Skeletal muscle satellite cell (primary cell): ENCODE measurements at regions not wholly inside any gene's neighbourhood (a gene's known extent, or its start where the extent isn't known, plus 50 kb on each side); places are given as distances from the start of the nearest gene placed in this dataset.

Experiments used
- H3K27me3 ChIP-seq: 2 replicates; pipeline ENCODE4 v1.7.0; 2013; ENCODE audit warnings: low read length; ENCODE audit not compliant: control insufficient read depth, insufficient read depth
- H3K36me3 ChIP-seq: 2 replicates; pipeline ENCODE4 v1.7.0; 2013; ENCODE audit warnings: mild to moderate bottlenecking, control low read depth, low read length; ENCODE audit not compliant: insufficient read depth
- H3K4me1 ChIP-seq: 2 replicates; pipeline ENCODE4 v1.7.0; 2013; ENCODE audit warnings: low read length; ENCODE audit not compliant: control insufficient read depth, insufficient read depth
- H3K4me2 ChIP-seq: 2 replicates; pipeline ENCODE4 v1.7.0; 2013; ENCODE audit warnings: mild to moderate bottlenecking, low read length
- H3K4me3 ChIP-seq: 2 replicates; pipeline ENCODE4 v1.7.0; 2013; ENCODE audit warnings: low read length
- H3K9ac ChIP-seq: 2 replicates; pipeline ENCODE4 v1.7.0; 2013; ENCODE audit warnings: mild to moderate bottlenecking, low read depth, low read length, moderate library complexity
- H3K9me3 ChIP-seq: replicated peaks from 2 replicates; pipeline ENCODE4 v1.7.0; 2013; ENCODE audit warnings: mild to moderate bottlenecking, control low read depth, low read length

DNA sequence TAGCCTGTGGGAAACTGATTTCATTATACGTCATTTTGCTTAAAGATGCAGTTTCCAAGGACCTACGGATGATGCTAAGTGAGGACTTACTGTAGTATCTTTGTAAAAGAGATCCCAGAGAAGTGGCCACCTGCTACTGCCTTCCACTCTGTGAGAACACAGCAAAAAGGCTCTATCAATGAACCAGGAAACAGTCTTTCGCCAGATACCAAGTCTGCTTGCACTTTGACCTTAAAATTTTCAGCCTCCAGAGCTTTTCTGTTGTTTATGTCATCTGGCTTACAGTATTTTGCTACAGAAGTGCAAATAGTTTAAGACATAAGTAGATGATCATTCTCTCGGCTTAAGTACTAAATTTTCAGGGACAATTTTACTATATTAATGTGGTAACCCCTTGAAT lies 847.9 kb upstream of the CHAC2 start:
- no peaks in the 10 kb centered on the region for H3K36me3 ChIP-seq
- no peak overlapping the region for H3K9ac ChIP-seq
- peaks cover 4% of the 10 kb centered on the region for H3K9me3 ChIP-seq
- no peaks in the 10 kb centered on the region for H3K27me3 ChIP-seq
- H3K4me3 ChIP-seq, result no peak overlapping the region
- H3K4me2 ChIP-seq, result no peak overlapping the region
- H3K4me1 ChIP-seq, result no peaks in the 10 kb centered on the region

DNA sequence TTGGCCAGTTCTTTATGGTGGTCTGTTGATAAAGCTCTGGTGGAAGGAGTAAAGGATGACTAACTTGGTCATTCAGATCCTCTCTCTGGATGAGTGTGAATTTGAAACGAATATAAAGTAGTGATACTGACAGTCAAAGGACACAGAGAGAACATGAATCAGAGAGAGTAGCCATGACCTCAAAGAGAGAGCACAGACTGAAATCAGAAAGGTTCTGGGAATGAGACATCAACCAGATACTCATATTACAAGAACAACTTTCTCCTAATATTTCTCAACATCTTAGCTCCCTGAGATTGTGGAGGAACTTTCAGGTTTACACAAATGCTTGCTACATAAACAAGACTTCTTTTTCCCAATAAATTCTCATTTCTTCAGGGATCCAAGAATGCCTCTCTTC lies 849.1 kb upstream of the CHAC2 start:
- H3K36me3 ChIP-seq, result no peaks in the 10 kb centered on the region
- H3K4me1 ChIP-seq, result no peaks in the 10 kb centered on the region
- no peak overlapping the region for H3K4me2 ChIP-seq
- no peak overlapping the region for H3K4me3 ChIP-seq
- H3K27me3 ChIP-seq, result no peaks in the 10 kb centered on the region
- H3K9me3 ChIP-seq, result peaks cover 4% of the 10 kb centered on the region
- H3K9ac ChIP-seq, result no peak overlapping the region

- H3K4me1 ChIP-seq, result no peaks in the 10 kb centered on the region
- H3K4me3 ChIP-seq, result no peak overlapping the region
- no peaks in the 10 kb centered on the region for H3K27me3 ChIP-seq
- no peaks in the 10 kb centered on the region for H3K36me3 ChIP-seq
- no peak overlapping the region for H3K4me2 ChIP-seq
- H3K9me3 ChIP-seq, result peaks cover 4% of the 10 kb centered on the region
- no peak overlapping the region for H3K9ac ChIP-seq
Measured at GRCh38 chr2:52916981-52917380, 850.6 kb upstream of the CHAC2 start.

- H3K4me3 ChIP-seq, result no peak overlapping the region
- H3K27me3 ChIP-seq, result no peaks in the 10 kb centered on the region
- H3K4me2 ChIP-seq, result no peak overlapping the region
- no peaks in the 10 kb centered on the region for H3K4me1 ChIP-seq
- H3K9me3 ChIP-seq, result no peaks in the 10 kb centered on the region
- no peaks in the 10 kb centered on the region for H3K36me3 ChIP-seq
- H3K9ac ChIP-seq, result no peak overlapping the region
Measured at GRCh38 chr2:52904355-52904891, 863.2 kb upstream of the CHAC2 start.

DNA sequence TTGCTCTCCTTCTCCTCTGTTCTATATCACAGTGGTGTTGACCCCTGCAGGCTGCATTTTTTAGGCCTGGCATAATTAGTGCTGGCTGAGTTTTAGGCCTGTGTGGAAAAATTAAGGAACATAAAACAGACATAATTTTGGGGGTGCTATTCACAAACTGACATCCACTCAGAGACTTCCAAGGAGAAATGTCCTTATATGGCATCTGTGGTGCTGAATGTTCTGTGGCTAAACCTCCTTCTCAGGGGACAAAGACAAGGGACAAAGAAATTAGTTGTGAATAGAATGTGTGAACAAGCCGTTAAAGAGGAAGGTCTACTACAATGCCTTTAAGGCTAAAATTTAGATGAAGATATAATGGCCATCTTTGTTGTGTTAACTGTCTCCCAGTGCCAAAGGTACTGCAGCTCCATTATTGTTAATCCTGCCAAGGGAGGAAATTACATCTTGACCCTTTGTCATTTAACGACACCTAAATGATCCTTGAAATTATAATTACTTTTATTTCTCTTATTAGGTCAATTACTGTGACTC lies 870.0 kb upstream of the CHAC2 start:
- H3K4me1 ChIP-seq, result no peaks in the 10 kb centered on the region
- peaks cover 7% of the 10 kb centered on the region for H3K9me3 ChIP-seq
- no peak overlapping the region for H3K4me3 ChIP-seq
- H3K27me3 ChIP-seq, result no peaks in the 10 kb centered on the region
- no peak overlapping the region for H3K4me2 ChIP-seq
- H3K9ac ChIP-seq, result no peak overlapping the region
- H3K36me3 ChIP-seq, result no peaks in the 10 kb centered on the region

DNA sequence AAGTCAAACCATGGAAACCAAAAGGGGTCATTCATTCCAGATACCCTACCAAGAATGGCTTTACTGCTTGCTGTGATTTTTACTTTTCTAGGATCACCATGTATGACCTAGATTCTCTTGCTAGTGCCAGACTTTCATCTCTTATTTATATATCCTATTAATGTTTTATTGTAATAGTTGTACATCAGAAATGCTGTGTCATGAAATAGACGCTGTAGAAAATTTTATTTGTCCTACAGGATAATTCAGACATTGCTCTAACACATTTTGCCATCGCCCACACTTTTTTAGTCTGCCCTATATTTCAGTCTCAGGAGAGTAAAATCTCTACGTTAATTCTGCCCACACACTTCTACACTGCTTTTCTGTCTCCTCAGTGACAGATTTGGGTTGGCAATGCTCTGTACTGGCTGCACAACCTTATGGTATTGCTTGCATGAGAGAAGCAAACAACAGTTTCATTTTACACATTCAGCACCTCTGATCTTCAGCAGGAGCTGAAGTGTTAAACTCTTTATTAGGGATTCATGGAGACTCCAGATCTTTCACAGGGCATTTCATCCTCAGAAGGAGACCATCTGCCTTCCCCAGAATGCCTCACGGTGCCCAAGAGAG lies 871.8 kb upstream of the CHAC2 start:
- Histone ChIP-seq H3K4me2 (no peak overlapping the region), H3K4me1 (no peaks in the 10 kb centered on the region), H3K9ac (no peak overlapping the region), H3K4me3 (no peak overlapping the region), H3K27me3 (no peaks in the 10 kb centered on the region), H3K36me3 (no peaks in the 10 kb centered on the region), H3K9me3 (peaks cover 8% of the 10 kb centered on the region)

- H3K4me3 ChIP-seq, result no peak overlapping the region
- no peaks in the 10 kb centered on the region for H3K4me1 ChIP-seq
- H3K36me3 ChIP-seq, result no peaks in the 10 kb centered on the region
- no peak overlapping the region for H3K9ac ChIP-seq
- H3K9me3 ChIP-seq, result no peaks in the 10 kb centered on the region
- H3K4me2 ChIP-seq, result no peak overlapping the region
- H3K27me3 ChIP-seq, result no peaks in the 10 kb centered on the region
Measured at GRCh38 chr2:52886556-52886955, 881.0 kb upstream of the CHAC2 start.

DNA sequence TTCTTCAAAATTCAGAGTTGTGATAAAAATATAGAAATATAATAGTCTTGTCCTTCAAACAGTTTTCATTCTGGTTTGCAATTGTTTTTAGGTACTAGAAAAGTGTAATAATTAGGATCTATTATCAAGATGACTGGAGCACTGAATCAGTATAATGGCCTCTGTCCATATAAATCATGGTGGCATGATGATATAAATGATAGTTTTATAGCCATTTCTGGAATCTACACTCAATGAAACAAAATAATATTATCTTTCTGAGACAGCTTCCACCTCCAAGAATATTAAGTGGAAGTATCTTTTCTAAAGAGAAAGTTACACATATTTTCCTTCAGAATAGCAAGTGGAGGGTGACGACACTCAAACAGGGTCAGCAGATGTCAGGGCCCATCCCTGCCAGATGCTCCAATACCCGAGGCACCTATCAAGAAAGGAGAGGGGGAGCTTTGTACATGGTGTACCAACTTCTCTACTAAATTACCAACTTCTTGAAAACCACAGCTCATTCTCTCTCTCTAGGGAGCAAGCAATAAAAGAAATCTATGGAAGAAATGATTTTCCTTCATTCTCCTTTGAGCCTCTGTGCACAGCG lies 882.7 kb upstream of the CHAC2 start:
- Histone ChIP-seq H3K4me3 (no peak overlapping the region), H3K36me3 (no peaks in the 10 kb centered on the region), H3K27me3 (no peaks in the 10 kb centered on the region), H3K9ac (no peak overlapping the region), H3K4me2 (no peak overlapping the region), H3K4me1 (no peaks in the 10 kb centered on the region), H3K9me3 (no peaks in the 10 kb centered on the region)

GRCh38 chr2:52882974-52883373 lies 884.6 kb upstream of the CHAC2 start:
- Histone ChIP-seq H3K4me1 (no peaks in the 10 kb centered on the region), H3K4me3 (no peak overlapping the region), H3K9me3 (no peaks in the 10 kb centered on the region), H3K36me3 (no peaks in the 10 kb centered on the region), H3K9ac (no peak overlapping the region), H3K27me3 (no peaks in the 10 kb centered on the region), H3K4me2 (no peak overlapping the region)

DNA sequence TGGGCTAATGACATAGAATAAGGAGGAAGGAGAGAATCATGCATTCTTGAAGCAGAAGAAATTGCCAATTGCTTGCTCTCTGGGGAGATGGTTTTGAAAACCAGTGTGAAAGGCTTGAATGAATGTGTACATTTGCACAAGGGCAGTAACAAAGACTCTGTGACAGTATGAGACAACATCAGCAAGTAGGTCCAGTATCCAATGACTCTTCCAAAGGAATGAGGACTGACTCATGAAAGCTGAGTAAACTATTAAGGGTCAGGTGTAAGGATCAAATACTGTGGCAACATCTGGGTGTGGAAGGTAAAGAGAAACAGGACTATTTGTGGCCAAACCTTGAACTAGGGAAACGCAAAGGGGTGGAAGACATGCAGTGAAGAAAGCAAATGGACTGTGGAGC lies 886.0 kb upstream of the CHAC2 start:
- Histone ChIP-seq H3K27me3 (no peaks in the 10 kb centered on the region), H3K4me3 (no peak overlapping the region), H3K36me3 (no peaks in the 10 kb centered on the region), H3K9me3 (no peaks in the 10 kb centered on the region), H3K4me1 (no peaks in the 10 kb centered on the region), H3K4me2 (no peak overlapping the region), H3K9ac (no peak overlapping the region)

DNA sequence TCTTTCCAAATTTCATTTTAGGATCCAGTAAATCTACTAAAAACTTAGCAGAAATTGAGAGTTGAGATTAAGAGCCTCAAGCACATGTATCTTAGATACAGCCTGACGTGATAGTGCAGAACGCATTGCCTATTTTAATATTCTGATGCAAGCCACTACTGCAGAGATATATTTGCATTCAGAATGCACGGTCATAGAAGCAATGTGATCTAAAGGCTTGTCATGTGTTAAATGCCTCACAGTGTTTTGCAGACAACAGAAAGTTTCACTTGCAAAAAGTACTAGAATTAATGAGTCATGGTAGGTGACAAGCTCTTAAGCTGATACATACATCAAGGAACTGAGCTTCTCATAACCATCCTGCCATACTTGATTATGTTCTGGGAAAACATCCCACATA lies 886.7 kb upstream of the CHAC2 start:
- Histone ChIP-seq H3K4me3 (no peak overlapping the region), H3K4me2 (no peak overlapping the region), H3K9me3 (no peaks in the 10 kb centered on the region), H3K9ac (no peak overlapping the region), H3K36me3 (no peaks in the 10 kb centered on the region), H3K27me3 (no peaks in the 10 kb centered on the region), H3K4me1 (no peaks in the 10 kb centered on the region)

DNA sequence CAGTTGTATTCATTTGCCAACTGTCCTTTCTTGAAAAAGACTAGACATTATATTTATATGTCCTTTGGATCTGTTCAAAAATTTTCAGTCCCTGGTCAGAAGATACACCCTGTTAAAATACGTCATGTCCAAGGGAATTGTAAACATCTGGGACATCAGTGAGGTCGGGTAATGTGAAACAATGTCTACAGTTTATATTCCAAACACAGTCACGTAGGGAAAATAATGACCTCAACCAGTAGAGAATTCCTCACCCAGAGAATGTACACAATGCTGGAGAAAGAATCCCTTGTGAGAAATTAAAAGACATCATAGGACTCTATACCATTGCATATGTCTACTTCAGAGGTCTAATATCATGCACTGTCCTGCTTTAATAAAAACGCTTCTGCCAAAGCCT lies 888.0 kb upstream of the CHAC2 start:
- Histone ChIP-seq H3K9me3 (no peaks in the 10 kb centered on the region), H3K4me3 (no peak overlapping the region), H3K9ac (no peak overlapping the region), H3K4me1 (no peaks in the 10 kb centered on the region), H3K36me3 (no peaks in the 10 kb centered on the region), H3K4me2 (no peak overlapping the region), H3K27me3 (no peaks in the 10 kb centered on the region)
